GM19397 (cell line): ENCODE measurements at regions not wholly inside any gene's neighbourhood (a gene's known extent, or its start where the extent isn't known, plus 50 kb on each side); places are given as distances from the start of the nearest gene placed in this dataset.

Experiments
- ATAC-seq: cut with Tn5 transposase; IDR thresholded peaks from one replicate; pipeline ENCODE4 v1.9.1; 2021; ENCODE audit warnings: mild to moderate bottlenecking, moderate library complexity; ENCODE audit not compliant: unreplicated experiment

GRCh38 chr20:11031300-11031699 is 357.5 kb upstream of the JAG1 start:
- ATAC-seq = no peak

GRCh38 chr20:11032611-11033010 is 358.8 kb upstream of the JAG1 start:
- ATAC-seq = no peak

- no peak for ATAC-seq
Observed at GRCh38 chr20:11034025-11034424, 360.2 kb upstream of the JAG1 start.

DNA sequence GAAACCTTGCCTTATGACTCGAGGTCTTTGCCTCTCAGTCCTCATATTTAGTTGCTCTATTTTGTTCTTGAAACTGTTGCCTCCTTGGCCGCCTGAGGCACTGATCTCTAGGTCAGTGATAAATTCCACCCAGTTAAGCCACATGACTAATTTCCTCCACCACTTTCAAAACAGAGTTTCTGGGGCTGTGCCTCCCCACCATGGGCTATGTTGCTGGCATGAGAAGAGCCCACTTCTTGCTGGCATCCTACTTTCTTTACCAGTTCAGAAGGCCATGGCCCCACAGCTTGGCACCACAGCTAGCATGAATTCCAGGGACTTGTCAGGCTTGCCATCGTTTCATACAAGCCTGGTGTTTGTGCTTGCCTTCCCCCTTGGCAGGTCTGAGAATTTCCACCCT is 361.4 kb upstream of the JAG1 start:
- ATAC-seq = no peak

- ATAC-seq = no peak
Observed at GRCh38 chr20:11041396-11041795, 367.6 kb upstream of the JAG1 start.

DNA sequence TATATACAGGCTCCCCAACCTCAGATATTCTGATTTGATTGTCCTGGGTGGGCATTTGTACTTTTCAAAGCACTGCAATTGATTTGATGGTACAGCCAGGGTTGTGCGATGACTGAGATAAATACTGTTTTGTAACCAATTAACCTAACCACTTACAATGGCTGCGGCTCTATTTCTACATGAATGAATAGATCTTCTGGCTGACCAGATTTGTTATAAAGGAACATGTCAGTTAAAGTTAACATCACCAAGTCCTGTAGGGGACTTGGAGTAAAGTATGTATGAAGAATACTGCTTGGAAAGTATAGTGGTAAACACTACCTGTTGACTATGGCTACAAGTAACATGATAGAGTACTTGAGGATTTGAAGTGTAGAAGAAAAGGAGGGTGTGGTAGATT is 369.2 kb upstream of the JAG1 start:
- ATAC-seq = no peak

DNA sequence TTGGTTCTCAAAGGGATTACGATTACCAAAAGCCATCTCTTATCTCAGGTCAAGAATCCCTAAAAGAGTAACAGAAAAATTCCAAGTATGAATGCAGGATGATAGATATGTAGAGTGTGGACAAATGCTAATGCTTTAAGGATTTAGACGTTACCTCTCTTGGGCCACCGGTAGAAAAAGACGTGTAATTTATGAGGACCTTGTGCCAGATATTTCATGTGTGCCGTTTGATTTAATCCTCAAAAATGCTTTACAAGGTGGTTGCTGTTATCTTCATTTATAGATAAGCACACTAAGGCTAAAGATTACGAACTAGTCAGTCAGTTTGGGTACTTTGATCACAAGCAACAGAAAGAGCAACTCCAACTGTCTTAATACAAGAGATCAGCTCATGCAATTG is 370.8 kb upstream of the JAG1 start:
- no peak for ATAC-seq

GRCh38 chr20:11045412-11046175 is 371.8 kb upstream of the JAG1 start:
- ATAC-seq = no peak

GRCh38 chr20:11047559-11047958 is 373.8 kb upstream of the JAG1 start:
- no peak for ATAC-seq

DNA sequence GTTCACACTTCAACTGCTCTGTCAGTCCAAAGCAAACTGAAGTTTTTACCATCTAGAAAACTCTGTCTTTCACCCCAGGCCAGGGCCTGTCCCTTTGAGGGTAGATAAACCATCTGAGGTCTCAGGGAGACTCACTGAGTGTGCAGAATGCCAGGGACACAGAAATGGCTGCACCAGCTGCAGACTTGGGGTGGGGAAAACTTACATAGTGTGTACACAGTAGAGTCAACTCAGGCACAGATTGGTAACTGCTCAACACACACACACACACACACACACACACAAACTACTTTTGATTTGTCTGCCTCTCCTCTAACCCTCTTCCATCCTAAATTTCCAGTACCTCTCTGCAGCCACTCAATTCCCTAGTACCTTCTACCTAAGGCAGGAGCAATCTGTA is 374.9 kb upstream of the JAG1 start:
- ATAC-seq = no peak

- ATAC-seq = no peak
Observed at GRCh38 chr20:11050350-11050749, 376.6 kb upstream of the JAG1 start.

GRCh38 chr20:11051136-11051535 is 377.3 kb upstream of the JAG1 start:
- ATAC-seq = no peak

GRCh38 chr20:11053310-11053709 is 379.5 kb upstream of the JAG1 start:
- ATAC-seq = no peak

- ATAC-seq = no peak
Observed at GRCh38 chr20:11054266-11054993, 380.6 kb upstream of the JAG1 start.

- no peak for ATAC-seq
Observed at GRCh38 chr20:11056414-11056813, 382.6 kb upstream of the JAG1 start.

DNA sequence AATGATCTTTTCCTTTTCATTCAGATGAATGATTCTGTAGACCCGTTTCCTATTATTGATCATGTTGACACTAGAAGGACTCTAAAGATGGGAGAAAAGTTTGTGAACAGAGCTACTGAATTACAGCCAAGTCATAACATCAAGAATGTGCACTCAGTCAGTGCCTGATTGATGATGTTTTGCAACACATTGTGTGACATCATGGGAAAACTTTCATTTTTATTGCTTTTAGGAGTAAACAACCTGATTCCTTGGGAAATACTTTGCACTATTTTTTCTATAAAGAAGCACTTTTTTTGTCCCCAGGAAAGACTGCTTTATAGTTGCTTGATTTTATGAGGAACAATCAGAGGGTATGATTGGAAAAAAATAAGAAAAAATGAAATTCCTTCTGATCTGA is 383.8 kb upstream of the JAG1 start:
- ATAC-seq = no peak

- ATAC-seq = no peak
Observed at GRCh38 chr20:11059659-11060058, 385.9 kb upstream of the JAG1 start.

DNA sequence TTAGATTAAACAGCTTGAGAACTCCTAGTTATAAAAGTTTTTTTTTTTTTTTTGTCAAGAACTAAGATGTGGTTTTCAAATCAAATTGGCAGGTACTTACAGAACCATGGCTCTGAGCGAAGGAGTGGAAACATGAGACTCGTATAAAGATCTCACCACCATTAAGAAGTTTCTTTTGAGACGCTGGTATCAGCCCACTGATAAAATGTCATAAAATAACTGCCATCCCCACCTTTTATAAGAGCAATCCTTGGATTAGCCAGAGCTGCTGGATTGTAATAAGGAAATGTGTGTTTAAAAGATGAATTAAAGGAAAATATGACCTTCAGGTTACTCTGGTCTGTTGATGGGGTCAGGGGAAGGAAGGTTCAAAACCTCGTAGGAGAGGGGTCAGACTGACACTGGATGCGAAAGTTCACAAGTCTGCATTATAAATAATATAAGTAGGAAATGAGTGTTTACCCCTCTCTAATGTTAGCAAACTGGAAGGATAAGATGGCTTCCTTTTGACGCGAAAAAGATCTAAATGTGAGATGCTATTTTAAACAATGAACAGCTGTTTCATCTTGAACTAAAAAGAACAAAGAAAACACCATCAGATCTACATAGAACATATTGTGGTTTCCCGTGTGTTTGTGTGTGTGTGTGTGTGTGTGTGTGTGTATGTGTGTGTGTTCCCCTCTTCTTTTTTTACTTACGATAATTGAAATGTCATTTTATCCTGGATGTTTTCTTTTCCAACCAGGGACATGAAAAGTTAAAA is 386.8 kb upstream of the JAG1 start:
- no peak for ATAC-seq

DNA sequence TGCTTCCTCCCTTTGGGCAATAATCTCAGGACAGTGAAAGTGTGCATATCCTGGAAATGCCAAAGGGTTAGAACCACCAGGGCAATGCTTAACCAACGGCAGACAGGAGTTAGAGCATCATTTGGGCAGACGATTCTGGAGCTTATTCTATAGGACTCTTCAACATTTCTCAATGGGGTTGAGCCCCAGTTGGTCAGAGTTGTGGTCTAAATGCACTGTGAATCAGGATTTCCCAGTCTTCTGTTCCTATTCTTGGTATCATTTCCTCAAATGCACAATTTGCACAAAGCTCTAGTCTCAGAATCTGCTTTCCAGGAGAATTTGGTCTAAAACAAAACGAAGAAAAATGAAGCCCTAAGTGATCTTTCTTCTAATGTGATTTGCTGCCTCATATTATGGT is 389.6 kb upstream of the JAG1 start:
- ATAC-seq = no peak

- no peak for ATAC-seq
Observed at GRCh38 chr20:11064946-11065345, 391.1 kb upstream of the JAG1 start.

DNA sequence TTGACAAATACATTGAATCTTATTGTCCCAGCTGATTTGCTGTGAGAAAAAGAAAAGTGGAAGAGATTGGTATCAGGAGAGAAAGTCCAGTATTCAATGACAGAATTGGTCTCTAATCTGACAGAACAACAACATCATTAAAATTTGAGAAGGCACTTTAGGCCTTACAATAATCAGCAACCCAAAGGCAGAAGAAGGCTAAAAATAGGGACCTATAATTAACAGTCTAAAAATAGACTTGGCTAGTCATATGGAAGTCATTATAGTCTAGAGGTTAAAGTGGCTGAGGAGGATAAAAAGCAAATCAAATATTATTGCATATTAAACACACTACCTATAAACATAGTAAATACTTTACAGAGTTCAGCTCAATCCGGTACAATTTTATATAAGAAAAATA is 393.6 kb upstream of the JAG1 start:
- no peak for ATAC-seq

DNA sequence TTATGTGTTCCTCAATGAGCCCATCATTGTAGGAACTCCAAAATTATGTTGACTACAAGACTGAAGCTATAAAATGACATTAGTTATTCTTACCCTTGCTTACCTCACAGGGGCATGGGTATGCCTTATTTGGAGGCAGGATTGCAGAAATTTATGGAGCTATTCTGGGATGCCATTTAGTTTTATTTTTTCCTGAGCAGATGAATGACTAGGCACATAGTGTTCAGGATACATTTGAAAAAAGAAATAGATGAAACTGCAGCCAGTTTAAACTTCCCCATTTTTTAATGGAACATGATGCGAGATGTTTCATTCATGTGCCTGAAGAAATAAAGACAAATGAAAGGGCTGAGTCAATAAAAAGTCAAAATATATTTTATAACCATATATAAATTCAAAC is 399.2 kb upstream of the JAG1 start:
- no peak for ATAC-seq
